ENCODE measurements at regions not wholly inside any gene's neighbourhood (a gene's known extent, or its start where the extent isn't known, plus 50 kb on each side); places are given as distances from the start of the nearest gene placed in this dataset.

- WGBS (ENCODE audit: low lambda C conversion rate) = 3% methylated on average over 16 of the region's 16 CpGs
- Histone ChIP-seq H3K4me1 (ENCODE audit: insufficient read depth, low read length) (no peaks in the 10 kb centered on the region), H3K4me3 (replicated peaks in 1 of 3; ENCODE audit: insufficient read depth in 1 of 3, low read depth in 2 of 3, low read length in 3 of 3) (no peak overlapping the region), H3K27ac (ENCODE audit: extremely low read length, insufficient read depth, low read length) (no peak overlapping the region), H3K4me2 (ENCODE audit: low read depth, low read length) (no peak overlapping the region), H4K20me1 (ENCODE audit: insufficient read depth, low read length) (no peaks in the 10 kb centered on the region), H3K27me3 (ENCODE audit: control insufficient read depth in 1 of 2, insufficient read depth in 2 of 2, low read length in 2 of 2) (peaks cover 6 to 19% of the 10 kb centered on the region in 2 experiments; a peak in 2 of 5 replicates), H2AFZ (ENCODE audit: low read length) (no peak overlapping the region), H3K9me3 (ENCODE audit: low read length) (no peaks in the 10 kb centered on the region), H3K9ac (ENCODE audit: insufficient read depth, low read depth, low read length) (no peak overlapping the region), H3K79me2 (ENCODE audit: insufficient read depth, low read length) (no peaks in the 10 kb centered on the region), H3K36me3 (replicated peaks in 1 of 2; ENCODE audit: control insufficient read depth in 1 of 2, insufficient read depth in 2 of 2, low read length in 2 of 2) (no peaks in the 10 kb centered on the region)
- CTCF ChIA-PET (ENCODE audit: low intra/inter-chr PET ratio, low total read pairs) = no interaction called here
- DNase-seq (ENCODE audit: low spot score) (no peak), ATAC-seq (no peak), FAIRE-seq (no peak)
- intact Hi-C loops (cut with micrococcal nuclease; ENCODE audit: unreplicated experiment) (no loop called here), in situ Hi-C loops (cut with HindIII; ENCODE audit: extremely low pct_ligation_motif_present, low pct_unique_long_range_greater_than_20kb) (no loop called here)
- POLR2A ChIA-PET = no interaction called here
- BruUV-seq (replicated peaks) = no TSS peak
- no peak for TF ChIP-seq ZNF563 (CRISPR knock-in tag; IDR thresholded peaks at IDR 0.05)
These were observed 253.8 kb downstream of the FAM72C start for GRCh38 chr1:143718021-143718420.

- no peak overlapping the region for H3K4me2 ChIP-seq (ENCODE audit: low read depth, low read length)
- TF ChIP-seq, protein P1, sequence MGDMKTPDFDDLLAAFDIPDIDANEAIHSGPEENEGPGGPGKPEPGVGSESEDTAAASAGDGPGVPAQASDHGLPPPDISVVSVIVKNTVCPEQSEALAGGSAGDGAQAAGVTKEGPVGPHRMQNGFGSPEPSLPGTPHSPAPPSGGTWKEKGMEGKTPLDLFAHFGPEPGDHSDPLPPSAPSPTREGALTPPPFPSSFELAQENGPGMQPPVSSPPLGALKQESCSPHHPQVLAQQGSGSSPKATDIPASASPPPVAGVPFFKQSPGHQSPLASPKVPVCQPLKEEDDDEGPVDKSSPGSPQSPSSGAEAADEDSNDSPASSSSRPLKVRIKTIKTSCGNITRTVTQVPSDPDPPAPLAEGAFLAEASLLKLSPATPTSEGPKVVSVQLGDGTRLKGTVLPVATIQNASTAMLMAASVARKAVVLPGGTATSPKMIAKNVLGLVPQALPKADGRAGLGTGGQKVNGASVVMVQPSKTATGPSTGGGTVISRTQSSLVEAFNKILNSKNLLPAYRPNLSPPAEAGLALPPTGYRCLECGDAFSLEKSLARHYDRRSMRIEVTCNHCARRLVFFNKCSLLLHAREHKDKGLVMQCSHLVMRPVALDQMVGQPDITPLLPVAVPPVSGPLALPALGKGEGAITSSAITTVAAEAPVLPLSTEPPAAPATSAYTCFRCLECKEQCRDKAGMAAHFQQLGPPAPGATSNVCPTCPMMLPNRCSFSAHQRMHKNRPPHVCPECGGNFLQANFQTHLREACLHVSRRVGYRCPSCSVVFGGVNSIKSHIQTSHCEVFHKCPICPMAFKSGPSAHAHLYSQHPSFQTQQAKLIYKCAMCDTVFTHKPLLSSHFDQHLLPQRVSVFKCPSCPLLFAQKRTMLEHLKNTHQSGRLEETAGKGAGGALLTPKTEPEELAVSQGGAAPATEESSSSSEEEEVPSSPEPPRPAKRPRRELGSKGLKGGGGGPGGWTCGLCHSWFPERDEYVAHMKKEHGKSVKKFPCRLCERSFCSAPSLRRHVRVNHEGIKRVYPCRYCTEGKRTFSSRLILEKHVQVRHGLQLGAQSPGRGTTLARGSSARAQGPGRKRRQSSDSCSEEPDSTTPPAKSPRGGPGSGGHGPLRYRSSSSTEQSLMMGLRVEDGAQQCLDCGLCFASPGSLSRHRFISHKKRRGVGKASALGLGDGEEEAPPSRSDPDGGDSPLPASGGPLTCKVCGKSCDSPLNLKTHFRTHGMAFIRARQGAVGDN (CRISPR knock-in tag; IDR thresholded peaks at IDR 0.05) = no peak
- no peak for TF ChIP-seq ZNF678 (CRISPR knock-in tag; IDR thresholded peaks at IDR 0.05)
- TF ChIP-seq FOXO4 (CRISPR knock-in tag; conservative IDR thresholded peaks at IDR 0.05) = no peak
- TF ChIP-seq SPEN (CRISPR knock-in tag; IDR thresholded peaks at IDR 0.05; ENCODE audit: low read depth) = no peak
- TF ChIP-seq ATF7-NPFF (CRISPR knock-in tag; IDR thresholded peaks at IDR 0.05; ENCODE audit: low read depth) = no peak
- TF ChIP-seq ZNF446 (CRISPR knock-in tag; IDR thresholded peaks at IDR 0.05) = no peak
- no peak for TF ChIP-seq TARDBP (CRISPR knock-in tag; IDR thresholded peaks at IDR 0.05)
- no peak for TF ChIP-seq ZNF558 (CRISPR knock-in tag; IDR thresholded peaks at IDR 0.05; ENCODE audit: borderline replicate concordance)
- no peak for TF ChIP-seq HNF1B (CRISPR knock-in tag; IDR thresholded peaks at IDR 0.05)
- no peak for TF ChIP-seq ZNF225 (CRISPR knock-in tag; IDR thresholded peaks at IDR 0.05)
- no peak for TF ChIP-seq SMYD3 (CRISPR knock-in tag; IDR thresholded peaks at IDR 0.05)
These were observed 254.4 kb downstream of the FAM72C start for GRCh38 chr1:143717434-143717833.

More at GRCh38 chr1:143717434-143717833, 254.4 kb downstream of the FAM72C start:
- WGBS (ENCODE audit: low lambda C conversion rate) = 10% methylated on average over 2 of the region's 21 CpGs
- H3K9ac ChIP-seq (ENCODE audit: insufficient read depth, low read depth, low read length) = no peak overlapping the region
- no peaks in the 10 kb centered on the region for H3K79me2 ChIP-seq (ENCODE audit: insufficient read depth, low read length)
- DNase-seq (ENCODE audit: low spot score) = no peak
- no peaks in the 10 kb centered on the region for H3K36me3 ChIP-seq (replicated peaks in 1 of 2; ENCODE audit: control insufficient read depth in 1 of 2, insufficient read depth in 2 of 2, low read length in 2 of 2)
- ATAC-seq = no peak
- H3K27ac ChIP-seq (ENCODE audit: extremely low read length, insufficient read depth, low read length) = no peak overlapping the region
- H3K27me3 ChIP-seq (ENCODE audit: control insufficient read depth in 1 of 2, insufficient read depth in 2 of 2, low read length in 2 of 2) = peaks cover 6 to 19% of the 10 kb centered on the region in 2 experiments; a peak in 2 of 5 replicates
- H2AFZ ChIP-seq (ENCODE audit: low read length) = no peak overlapping the region
- in situ Hi-C loops (cut with HindIII; ENCODE audit: extremely low pct_ligation_motif_present, low pct_unique_long_range_greater_than_20kb) (no loop called here), intact Hi-C loops (cut with micrococcal nuclease; ENCODE audit: unreplicated experiment) (no loop called here)
- no peak for FAIRE-seq
- no peaks in the 10 kb centered on the region for H3K4me1 ChIP-seq (ENCODE audit: insufficient read depth, low read length)
- H3K4me3 ChIP-seq (replicated peaks in 1 of 3; ENCODE audit: insufficient read depth in 1 of 3, low read depth in 2 of 3, low read length in 3 of 3) = no peak overlapping the region
- H3K9me3 ChIP-seq (ENCODE audit: low read length) = no peaks in the 10 kb centered on the region
- no TSS peak for BruUV-seq (replicated peaks)
- H4K20me1 ChIP-seq (ENCODE audit: insufficient read depth, low read length) = no peaks in the 10 kb centered on the region
- ChIA-PET POLR2A (no interaction called here), CTCF (ENCODE audit: low intra/inter-chr PET ratio, low total read pairs) (no interaction called here)
